ENCODE measurements at regions not wholly inside any gene's neighbourhood (a gene's known extent, or its start where the extent isn't known, plus 50 kb on each side); places are given as distances from the start of the nearest gene placed in this dataset.

DNA sequence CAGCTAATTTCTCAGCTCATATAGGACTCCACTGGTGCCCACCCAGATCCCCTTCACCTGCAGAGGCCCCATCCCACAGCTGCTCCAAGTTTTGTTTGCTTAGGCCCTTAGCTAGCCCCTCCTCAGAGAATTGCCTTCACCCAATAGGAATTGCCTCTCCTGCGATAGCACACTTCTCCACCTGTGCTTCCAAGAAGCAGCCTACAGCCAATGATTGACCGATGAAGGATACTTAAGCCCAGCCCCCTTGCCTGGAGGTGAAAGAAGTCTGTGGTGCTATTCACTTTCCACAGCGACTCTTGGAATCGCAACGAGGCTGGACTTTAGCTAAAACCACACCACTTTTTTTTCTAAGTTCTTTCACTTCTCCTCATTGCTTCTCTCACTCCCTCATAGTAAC is 353.2 kb upstream of the BTBD3 start:
- SMC1A ChIA-PET (ENCODE audit: uncharacterized antibody, unreplicated experiment) = no interaction called here
- Histone ChIP-seq H3K9ac (ENCODE audit: control insufficient read depth, insufficient read depth, low read length) (no peak overlapping the region), H3K79me2 (ENCODE audit: control insufficient read depth, insufficient read depth, low read length) (no peaks in the 10 kb centered on the region), H2AFZ (ENCODE audit: control insufficient read depth, low read depth, low read length) (no peak overlapping the region), H3K27ac (ENCODE audit: control insufficient read depth, insufficient read depth) (no peak overlapping the region), H3K4me2 (ENCODE audit: control insufficient read depth, insufficient read depth) (no peak overlapping the region), H3K4me1 (ENCODE audit: control insufficient read depth, insufficient read depth, low read length) (no peaks in the 10 kb centered on the region), H3K9me3 (replicated peaks; ENCODE audit: control insufficient read depth, insufficient read depth, low read length) (no peaks in the 10 kb centered on the region), H3K27me3 (replicated peaks in 1 of 2; ENCODE audit: control insufficient read depth in 2 of 2, insufficient read depth in 2 of 2, low read length in 1 of 2) (no peaks in the 10 kb centered on the region), H4K20me1 (ENCODE audit: control insufficient read depth, insufficient read depth) (no peaks in the 10 kb centered on the region), H3K4me3 (no peak overlapping the region), H3K36me3 (ENCODE audit: control insufficient read depth in 2 of 2, insufficient read depth in 2 of 2, low read length in 1 of 2) (no peaks in the 10 kb centered on the region)
- no peak for ATAC-seq
- no peak for TF ChIP-seq EED (IDR thresholded peaks at IDR 0.05; ENCODE audit: low read depth)
- no peak for TF ChIP-seq WRNIP1 (IDR thresholded peaks at IDR 0.05; ENCODE audit: borderline replicate concordance, low read depth, low read length)
- TF ChIP-seq RAD51 (IDR thresholded peaks at IDR 0.05) = no peak
- TF ChIP-seq PAX5 (IDR thresholded peaks at IDR 0.05; ENCODE audit: borderline replicate concordance, low read depth, low read length) = no peak
- no peak for TF ChIP-seq RCOR1 (conservative IDR thresholded peaks at IDR 0.05; ENCODE audit: low read depth, low read length)
- TF ChIP-seq CBX5 (IDR thresholded peaks at IDR 0.05; ENCODE audit: low read depth) = no peak
- TF ChIP-seq ZNF207 (IDR thresholded peaks at IDR 0.05; ENCODE audit: borderline replicate concordance) = no peak
- no peak for TF ChIP-seq JUND (IDR thresholded peaks at IDR 0.05; ENCODE audit: low read depth, low read length)
- no peak for TF ChIP-seq CBX3 (IDR thresholded peaks at IDR 0.05; ENCODE audit: borderline replicate concordance, low read depth)
- no peak for TF ChIP-seq ASH2L (IDR thresholded peaks at IDR 0.05; ENCODE audit: borderline replicate concordance, low read depth)
- TF ChIP-seq, protein P1, sequence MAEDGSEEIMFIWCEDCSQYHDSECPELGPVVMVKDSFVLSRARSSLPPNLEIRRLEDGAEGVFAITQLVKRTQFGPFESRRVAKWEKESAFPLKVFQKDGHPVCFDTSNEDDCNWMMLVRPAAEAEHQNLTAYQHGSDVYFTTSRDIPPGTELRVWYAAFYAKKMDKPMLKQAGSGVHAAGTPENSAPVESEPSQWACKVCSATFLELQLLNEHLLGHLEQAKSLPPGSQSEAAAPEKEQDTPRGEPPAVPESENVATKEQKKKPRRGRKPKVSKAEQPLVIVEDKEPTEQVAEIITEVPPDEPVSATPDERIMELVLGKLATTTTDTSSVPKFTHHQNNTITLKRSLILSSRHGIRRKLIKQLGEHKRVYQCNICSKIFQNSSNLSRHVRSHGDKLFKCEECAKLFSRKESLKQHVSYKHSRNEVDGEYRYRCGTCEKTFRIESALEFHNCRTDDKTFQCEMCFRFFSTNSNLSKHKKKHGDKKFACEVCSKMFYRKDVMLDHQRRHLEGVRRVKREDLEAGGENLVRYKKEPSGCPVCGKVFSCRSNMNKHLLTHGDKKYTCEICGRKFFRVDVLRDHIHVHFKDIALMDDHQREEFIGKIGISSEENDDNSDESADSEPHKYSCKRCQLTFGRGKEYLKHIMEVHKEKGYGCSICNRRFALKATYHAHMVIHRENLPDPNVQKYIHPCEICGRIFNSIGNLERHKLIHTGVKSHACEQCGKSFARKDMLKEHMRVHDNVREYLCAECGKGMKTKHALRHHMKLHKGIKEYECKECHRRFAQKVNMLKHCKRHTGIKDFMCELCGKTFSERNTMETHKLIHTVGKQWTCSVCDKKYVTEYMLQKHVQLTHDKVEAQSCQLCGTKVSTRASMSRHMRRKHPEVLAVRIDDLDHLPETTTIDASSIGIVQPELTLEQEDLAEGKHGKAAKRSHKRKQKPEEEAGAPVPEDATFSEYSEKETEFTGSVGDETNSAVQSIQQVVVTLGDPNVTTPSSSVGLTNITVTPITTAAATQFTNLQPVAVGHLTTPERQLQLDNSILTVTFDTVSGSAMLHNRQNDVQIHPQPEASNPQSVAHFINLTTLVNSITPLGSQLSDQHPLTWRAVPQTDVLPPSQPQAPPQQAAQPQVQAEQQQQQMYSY (CRISPR knock-in tag; IDR thresholded peaks at IDR 0.05) = no peak
- TF ChIP-seq, protein P2, sequence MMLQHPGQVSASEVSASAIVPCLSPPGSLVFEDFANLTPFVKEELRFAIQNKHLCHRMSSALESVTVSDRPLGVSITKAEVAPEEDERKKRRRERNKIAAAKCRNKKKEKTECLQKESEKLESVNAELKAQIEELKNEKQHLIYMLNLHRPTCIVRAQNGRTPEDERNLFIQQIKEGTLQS (IDR thresholded peaks at IDR 0.05; ENCODE audit: borderline replicate concordance, extremely low read depth, low read depth, low read length) = no peak
- no peak for TF ChIP-seq SIN3A (IDR thresholded peaks at IDR 0.05; ENCODE audit: low read depth, low read length)
- no peak for TF ChIP-seq TCF3 (IDR thresholded peaks at IDR 0.05; ENCODE audit: borderline replicate concordance, insufficient read depth, low read depth, low read length)
- BruUV-seq (replicated peaks) = no TSS peak
- RAD21 ChIA-PET (ENCODE audit: unreplicated experiment) = no interaction called here
- POLR2A ChIA-PET = no interaction called here
- DNase-seq (ENCODE audit: low read depth, low spot score) = no peak
- WGBS (ENCODE audit: insufficient coverage, insufficient replicate concordance, low lambda C conversion rate, missing lambda C conversion rate) = 30% methylated on average over 5 of the region's 5 CpGs
- intact Hi-C loops (cut with micrococcal nuclease; ENCODE audit: unreplicated experiment) = no loop called here
- CTCF ChIA-PET = no interaction called here
- FAIRE-seq = no peak
- in situ Hi-C loops (cut with MboI) = no loop called here

Measured in GM12878 (cell line).